HG02852 (cell line): ENCODE measurements at regions not wholly inside any gene's neighbourhood (a gene's known extent, or its start where the extent isn't known, plus 50 kb on each side); places are given as distances from the start of the nearest gene placed in this dataset.

Source experiments
- ATAC-seq: cut with Tn5 transposase; IDR thresholded peaks from one replicate; pipeline ENCODE4 v1.9.1; 2021; ENCODE audit warnings: mild to moderate bottlenecking, moderate library complexity; ENCODE audit not compliant: unreplicated experiment

DNA sequence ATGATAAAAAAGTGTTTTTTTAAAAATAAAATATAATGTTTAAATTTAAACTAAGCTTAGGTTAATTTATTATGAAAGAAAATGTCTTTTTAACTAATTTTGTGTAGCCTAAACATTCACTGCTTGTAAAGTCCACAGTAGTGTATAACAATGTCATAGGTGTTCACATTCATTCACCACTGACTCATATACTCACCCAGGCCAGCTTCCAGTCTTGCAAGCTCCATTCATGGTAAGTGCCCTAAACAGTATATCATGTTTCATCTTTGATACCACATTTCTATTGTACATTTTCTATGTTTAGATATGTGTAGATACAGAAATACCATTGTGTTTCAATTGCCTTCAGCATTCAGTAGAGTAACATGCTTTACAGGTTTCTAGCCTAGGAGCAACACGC lies 530.3 kb downstream of the EPHA5 start:
- no peak for ATAC-seq

DNA sequence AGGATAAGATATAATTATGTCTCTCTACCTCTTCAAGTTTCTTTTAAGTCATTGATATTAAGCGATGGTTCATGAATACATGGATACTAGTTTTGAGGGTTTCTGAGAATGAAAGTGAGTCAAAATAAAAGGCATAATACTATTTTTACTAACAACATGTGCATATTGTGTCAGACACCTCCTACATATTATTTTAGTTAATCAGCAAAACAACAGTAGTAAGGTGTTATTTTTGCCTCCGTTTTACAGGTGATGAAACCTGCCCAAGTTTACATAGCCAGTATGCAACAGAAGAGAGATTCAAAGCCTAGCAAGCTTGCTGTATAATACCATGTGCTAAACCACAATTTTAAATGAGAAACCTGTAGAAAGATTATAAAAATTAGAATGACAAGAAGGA lies 544.1 kb downstream of the EPHA5 start:
- no peak for ATAC-seq

DNA sequence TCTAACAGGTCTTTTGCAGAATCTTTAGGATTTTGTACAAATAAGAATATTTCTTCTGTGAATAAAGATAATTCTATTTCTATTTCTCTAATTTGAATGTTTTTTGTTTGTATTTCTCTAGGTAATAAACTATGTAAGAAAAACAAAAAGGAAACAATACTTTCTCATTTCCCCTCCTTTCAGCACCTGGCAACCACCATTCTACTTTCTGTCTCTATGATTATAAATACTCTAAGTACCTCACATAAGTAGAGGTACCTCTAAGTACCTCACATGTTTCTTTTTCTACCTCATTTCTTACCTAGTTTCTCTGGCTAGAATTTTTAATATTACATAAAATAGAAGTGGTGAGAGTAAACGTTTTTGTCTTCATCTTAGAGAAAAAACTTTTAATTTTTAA lies 550.0 kb downstream of the EPHA5 start:
- no peak for ATAC-seq

DNA sequence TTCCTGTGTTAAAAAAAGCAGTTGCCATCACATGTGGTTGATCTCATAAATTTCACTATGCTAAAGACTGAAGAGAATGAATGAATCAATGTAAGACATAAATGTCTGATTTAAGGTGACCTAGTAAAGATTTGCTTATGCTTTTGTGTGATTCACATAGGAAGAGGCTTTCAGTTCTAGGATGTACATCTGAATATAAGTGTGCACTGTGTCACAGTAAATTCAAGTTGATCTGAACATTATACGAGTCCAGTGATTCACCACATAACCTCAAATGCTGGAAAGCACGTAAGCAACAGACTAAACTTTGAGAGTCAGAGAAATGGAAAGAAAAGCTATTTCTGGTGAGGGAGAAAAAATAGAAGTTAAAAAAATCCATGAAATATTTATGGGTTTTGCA lies 567.9 kb downstream of the EPHA5 start:
- no peak for ATAC-seq

DNA sequence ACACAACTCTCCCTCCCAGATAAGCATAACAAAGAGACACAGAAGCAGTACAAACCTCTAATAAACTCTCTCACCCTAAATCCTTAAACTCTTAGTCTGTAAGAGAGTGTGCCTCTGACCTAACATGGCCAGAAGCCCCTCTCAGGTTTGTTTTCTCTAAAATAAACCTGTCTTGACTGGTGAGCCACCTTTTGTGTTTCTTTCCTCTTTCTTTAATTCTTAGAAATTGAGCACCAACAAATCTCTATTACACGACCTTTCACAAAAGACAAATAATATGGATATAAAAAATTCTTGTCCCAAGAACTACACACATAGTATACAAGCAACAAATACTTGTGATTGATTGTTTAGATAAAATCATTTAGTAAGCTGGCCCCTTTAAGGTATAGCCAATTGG lies 573.7 kb downstream of the EPHA5 start:
- ATAC-seq: no peak

DNA sequence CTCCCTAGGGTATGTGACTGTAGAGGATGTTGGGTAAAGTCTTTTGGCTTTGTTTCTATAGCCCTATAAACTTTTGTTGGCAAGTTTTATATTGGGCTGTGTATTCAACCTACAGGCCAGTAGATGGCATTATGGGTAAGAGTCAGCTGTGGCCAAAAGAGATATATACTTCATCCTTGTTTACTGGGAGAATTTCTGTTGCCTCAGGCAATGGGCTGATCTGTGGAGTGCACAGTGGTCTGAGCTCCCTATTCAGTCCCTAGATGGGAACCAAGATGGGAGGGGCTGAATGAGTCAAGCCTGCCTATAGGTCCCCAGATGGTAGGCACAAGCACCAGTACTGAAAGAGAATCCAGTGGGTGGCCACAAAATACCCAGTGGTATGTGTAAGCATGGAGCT lies 580.6 kb downstream of the EPHA5 start:
- ATAC-seq: no peak

DNA sequence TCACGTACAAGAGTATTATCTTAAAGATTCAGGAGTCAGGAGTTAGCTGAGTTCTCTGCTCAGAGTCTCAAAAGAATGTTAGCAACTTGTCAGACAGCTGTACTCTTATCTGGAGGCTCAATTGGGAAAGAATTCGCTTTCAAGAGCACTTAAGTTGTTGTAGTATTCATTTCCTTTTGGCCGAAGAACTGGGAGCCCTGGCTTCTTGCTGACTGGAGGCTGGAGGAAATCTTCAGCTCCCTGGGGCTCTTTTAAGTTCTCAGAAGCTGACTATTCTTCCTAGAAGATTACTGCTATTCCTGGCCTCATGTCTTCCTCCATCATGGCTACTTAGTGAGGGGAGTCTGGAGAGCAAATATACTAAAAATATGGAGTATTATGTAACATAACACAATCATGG lies 587.2 kb downstream of the EPHA5 start:
- ATAC-seq: no peak

DNA sequence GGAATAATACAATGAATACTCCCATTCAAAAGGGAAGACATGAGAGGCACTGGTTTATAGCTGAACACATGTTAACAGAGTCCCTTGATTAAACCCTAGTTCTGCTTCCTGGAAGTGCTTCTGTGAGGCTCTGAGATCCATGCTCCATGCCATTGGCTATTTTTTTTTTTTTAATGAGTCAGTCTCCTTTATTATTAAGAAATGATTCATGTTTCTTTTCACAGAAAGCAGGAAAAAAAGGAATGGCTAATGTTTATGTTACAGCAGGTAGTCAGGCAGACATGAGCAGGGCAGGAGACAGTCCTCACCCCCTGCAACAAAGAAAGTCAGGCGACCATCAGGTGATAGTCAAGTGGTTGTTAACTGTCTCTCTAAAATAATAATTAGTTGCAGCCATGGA lies 598.7 kb downstream of the EPHA5 start:
- no peak for ATAC-seq

DNA sequence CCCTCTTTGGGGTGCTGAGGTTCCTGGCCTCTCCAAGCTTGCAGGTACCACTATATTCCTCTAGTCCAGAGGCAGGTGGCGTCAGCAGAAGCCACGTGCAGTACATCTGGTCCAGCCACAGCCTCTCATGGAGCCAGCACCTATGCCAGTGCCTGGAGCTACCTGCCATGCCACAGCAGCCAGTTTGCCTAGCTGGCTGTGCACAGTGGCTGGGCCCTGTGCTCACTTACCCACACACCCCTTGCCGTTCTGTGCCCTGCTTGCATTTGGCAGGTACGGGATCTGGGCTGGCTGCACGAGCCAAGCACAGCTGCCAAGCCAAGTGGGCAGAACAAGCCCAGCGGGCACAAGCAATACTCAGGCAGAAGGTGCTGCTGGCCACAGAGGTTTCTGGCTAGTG lies 601.1 kb downstream of the EPHA5 start:
- no peak for ATAC-seq

DNA sequence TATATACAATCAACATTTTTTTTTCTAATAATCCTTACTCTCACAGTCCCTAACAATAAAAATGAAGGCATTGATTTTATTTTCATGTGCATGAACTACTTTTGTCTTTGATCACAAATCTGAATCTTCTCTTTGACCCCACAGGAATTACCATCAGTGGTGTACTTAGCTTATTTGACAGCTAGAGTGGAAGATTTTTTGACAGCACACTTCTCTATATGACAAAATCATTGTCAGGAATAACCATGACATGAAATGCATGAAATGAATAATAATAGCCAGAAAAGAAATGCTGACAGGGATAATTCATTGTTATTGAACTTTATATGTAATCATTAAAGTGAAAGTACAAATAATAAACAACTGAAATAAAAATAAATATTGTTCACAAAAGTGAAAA lies 604.2 kb downstream of the EPHA5 start:
- ATAC-seq: no peak

DNA sequence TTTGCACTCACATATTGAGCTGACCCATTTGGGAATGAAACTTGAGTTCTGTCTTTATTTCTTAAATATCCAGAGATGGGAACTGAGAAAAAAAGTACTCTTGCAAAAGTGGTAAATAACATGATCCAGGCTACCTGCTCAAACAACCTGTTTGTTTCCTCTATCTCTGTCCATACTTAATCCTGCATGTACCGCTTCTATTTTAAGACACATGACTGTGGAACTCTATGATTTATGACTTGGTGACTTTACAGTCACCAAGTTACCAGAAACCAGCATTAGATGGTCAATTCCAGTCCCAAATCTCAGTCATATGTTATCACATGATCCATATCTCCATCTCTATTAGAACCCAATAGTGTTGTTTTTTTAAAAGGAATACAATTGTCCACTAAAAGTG lies 606.7 kb downstream of the EPHA5 start:
- ATAC-seq: no peak

DNA sequence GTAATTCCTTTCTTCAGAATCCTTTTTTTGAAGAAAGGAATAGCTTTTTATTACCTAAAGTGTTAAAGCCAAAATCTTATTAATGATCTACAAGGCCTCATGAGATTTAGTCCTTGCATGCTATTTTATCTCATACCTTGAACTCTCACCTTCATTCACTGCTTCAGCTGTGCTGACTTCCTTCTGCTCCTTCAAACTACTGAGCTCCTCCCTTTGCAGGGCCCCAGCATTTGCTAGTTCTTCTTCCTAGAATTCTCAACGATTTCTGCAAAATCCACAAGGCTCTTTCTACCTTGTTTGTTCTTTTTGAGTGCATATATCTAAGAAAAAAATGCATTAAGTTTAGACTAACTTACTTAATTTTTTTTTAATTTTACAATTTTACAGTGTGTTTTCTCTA lies 619.5 kb downstream of the EPHA5 start:
- ATAC-seq: no peak

DNA sequence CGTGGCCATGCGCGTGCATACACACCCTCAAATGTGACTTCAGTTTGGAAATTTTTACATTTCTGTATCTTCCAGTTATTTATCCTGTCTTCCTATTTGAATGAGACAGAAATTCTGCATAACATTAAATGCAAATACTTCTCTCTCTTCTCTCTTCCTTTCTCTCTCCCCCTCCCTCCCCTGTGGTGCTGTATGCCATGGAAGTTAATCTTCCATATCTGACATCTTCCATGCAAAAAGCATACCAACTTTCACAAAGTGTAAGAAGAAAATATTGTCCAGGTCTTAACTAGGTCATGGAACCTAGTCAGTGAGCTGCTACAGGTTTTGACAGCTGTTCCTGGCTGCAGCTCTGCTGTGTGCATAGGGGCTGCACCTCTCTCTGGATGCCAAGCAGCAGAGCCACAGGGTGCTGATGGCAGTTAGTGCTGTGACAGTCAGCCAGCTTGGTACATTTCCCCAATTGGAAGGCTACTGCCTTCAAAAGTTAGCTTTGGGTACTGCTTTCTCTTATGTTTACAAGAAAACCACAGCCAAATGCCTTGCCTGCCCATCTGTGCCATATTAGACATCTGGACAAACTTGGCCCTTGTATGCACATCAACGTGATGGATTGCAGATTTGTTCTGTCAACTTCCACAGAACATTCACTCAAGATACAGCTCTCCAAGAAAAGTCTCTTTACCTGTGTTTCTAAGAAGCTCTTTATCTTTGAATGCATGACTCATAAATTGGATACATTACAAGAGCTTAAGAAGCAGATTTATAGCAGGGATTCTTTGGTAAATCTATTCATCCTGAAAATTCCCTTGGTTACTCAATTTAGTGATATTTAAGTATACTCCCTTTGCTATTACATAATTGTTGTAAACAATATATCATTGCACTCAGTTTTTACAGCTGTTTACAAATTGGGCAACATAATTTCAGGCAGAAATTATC lies 623.8 kb downstream of the EPHA5 start:
- no peak for ATAC-seq

DNA sequence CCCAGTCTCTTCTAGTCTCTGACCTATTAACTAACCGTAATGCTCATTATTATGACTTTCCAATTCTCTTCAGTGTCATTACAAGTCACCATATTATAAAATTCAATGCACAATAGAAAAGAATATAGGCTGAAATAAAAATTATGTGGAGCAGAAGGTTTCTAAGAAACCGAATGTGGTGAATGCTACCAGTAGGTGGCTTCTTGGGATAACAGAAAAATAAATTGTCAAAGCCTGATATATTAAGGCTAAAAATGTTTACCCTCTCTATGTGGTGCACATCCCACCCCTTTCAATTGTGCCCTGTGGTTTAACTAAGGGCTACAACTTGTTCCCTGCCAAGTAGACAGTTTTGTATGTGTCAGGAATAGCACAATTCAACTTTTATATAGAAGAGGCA lies 624.6 kb upstream of the TECRL start:
- ATAC-seq: no peak

DNA sequence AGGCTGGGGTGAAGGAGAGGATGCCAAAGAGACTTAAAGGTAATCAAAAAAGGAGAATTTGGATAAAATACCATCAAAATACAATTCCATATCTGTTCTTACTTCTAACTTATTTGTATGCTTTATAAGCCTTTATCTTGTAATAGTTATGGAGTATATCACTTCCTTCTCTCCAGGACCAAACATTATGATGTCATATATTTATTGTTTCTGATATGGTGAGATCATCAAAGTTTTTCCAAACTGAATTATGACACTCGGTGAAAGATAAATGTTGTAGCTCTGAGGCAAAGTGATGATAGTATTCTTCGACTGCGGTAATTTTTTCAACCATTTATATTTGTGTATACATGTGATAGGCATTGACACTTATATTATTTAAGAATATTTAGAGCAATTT lies 619.3 kb upstream of the TECRL start:
- ATAC-seq: no peak

DNA sequence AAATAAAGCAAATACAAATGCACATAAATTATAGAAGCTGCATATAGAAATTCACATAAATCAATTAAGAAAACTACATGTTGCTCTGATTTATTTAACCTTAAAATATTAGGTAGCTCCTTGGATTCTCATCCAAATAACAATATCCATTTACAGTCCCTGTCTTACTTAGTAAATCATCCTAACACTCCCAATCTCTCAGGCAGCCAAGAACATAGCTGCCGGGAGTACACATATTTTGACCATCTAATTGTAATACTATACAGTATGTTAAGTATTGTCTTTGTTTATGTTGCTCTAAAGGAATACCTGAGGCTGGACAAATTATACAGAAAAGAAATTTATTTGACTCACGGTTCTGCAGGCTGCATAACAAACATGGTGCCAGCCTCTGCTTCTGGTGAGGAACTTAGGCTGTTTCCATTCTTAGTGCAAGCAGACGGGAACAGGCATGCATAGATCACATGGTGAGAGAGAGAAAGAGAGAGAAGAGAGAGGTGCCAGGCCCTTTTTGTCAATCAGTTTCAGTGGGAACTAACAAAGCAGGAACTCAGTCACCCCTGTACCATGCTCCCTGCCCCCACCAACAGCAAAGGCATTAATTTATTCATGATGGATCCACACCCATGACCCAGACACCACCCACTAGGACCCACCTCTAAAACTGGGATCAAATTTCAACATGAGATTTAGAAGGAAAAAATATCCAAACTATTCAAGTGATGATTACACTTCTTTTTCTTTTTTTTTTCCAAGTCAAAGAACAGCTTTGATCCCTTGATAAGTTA lies 614.8 kb upstream of the TECRL start:
- no peak for ATAC-seq

DNA sequence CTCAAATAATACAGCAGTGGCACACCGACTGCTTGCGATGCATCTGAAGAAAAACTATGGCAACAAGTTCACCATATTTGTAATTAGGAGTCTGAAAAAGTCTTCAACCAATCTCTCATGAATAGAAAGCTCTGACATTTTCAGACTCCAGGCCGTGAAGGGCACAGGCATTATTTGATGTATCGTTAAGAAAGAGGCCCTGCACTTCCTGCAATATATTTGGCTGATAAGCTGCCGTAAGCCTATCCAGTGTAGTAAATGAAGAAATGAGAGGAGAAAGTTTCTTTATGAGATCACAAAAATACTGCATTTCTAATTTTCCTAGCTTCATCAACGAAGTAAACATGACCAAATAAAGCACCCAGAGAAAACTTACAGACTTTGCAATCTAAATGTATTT lies 613.8 kb upstream of the TECRL start:
- ATAC-seq: no peak

DNA sequence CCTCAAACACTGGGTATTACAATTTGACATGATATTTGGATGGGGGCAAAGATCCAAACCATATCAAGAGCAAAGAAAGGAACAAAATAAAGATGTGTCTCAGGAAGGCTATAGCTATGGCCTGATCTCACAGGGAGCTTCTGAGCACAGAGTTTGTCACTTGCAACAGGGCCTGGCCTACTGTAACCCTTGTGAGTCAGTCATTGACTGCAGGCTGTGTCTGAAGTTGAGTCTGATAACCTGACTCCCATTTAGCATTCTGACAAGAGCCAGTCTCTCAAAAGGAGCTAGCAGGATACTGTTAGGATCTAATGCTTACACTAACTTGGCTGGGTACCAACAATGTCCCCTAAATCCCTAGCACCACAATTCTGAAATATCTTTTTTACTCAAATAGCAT lies 612.5 kb upstream of the TECRL start:
- no peak for ATAC-seq

DNA sequence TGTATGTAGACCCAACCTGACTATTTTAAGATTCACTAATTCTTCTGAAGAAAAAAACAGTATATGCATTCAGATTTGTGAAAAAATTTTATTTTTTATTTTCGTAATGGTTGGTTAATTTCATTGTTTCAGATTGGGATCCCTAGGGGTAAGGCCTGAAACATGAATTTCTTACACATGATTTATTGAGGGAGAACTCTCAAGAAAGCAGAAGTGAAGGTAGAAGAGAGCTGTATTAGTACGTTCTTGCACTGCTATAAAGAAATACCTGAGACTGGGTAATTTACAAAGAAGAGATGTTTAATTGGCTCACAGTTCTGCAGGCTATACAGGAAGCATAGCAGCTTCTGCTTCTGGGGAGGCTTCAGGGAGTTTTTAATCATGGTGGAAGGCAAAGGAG lies 611.9 kb upstream of the TECRL start:
- ATAC-seq: no peak

DNA sequence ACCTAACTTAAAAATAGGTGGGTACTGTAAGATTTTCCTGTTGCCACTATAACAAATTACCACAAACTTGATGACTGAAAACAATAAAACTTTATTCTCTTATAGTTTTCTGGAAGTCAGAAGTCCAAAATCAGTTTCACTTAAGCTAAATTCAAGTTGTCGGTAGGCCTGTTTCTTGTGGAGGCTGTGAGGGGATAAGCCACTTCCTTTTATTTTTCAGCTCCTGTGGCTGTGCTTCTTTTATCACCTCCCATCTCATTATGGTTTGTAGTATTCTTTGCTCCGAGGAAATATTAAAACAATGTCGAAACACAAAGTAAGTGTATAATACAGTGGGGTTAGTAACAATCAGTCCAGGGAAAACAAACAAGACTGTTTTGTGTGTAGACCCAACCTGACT lies 610.5 kb upstream of the TECRL start:
- no peak for ATAC-seq

DNA sequence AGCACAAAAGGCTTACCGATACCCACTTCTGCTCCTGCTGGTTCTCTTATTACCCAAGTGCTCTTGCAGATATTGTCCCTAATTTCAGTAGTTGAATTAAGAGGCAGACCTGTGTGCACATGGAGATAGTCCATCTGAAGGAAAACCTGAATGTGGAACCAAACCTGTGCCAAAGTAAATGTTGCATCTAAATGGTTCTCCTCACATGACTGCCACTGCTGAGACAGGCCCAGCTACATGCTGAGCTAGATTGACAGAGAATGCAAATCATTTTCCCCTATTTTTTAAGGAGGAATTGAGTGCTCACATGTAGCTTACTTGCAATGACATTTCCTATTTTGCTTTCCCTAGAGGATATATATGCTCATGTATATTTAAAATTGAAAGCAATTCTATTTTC lies 609.1 kb upstream of the TECRL start:
- no peak for ATAC-seq

DNA sequence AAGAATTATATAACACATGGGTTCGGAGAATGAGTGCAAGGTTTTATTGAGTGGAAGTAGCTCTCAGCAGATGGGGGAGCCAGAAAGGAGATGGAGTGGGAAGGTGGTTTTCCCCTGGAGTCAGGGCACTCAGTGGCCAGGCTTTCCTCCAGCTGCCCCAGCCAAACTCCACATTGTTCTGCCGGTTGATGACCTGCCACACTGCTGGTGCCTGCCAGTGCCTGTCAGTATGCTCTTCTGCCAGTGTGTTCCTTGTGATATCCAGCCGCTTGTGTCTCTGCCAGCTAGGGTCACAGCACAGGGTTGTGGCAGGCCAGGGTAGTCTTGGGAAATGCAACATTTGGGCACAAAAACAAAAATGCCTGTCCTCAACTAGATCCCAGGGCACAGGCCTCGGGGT lies 604.8 kb upstream of the TECRL start:
- no peak for ATAC-seq
